Vagina (tissue), 2 donors: ENCODE measurements at regions not wholly inside any gene's neighbourhood (a gene's known extent, or its start where the extent isn't known, plus 50 kb on each side); places are given as distances from the start of the nearest gene placed in this dataset.

Experiments used
- CTCF ChIP-seq, 3 experiments: fragments of 450-650 bp in 2 of 3; fragments of 200-600 bp in 1 of 3; sonication (generic) in 1 of 3; IDR thresholded peaks; one replicate each; pipeline ENCODE4 v1.5.1; 2017 to 2019; ENCODE audit warnings: antibody characterized with exemption in 3 of 3, mild to moderate bottlenecking in 2 of 3, moderate library complexity in 2 of 3
- POLR2A ChIP-seq, 2 donors: fragments of 450-650 bp; IDR thresholded peaks; one replicate each; pipeline ENCODE4 v1.6.1; 2017; ENCODE audit warnings: antibody characterized with exemption in 2 of 2, mild to moderate bottlenecking in 2 of 2, moderate library complexity in 2 of 2

GRCh38 chr7:65453341-65454030 is 79.8 kb downstream of the ZNF92 start:
- no peak for TF ChIP-seq POLR2A (IDR thresholded peaks at IDR 0.05)
- no peak for TF ChIP-seq CTCF (IDR thresholded peaks at IDR 0.05)
